SK-N-SH (cell line): ENCODE measurements at regions not wholly inside any gene's neighbourhood (a gene's known extent, or its start where the extent isn't known, plus 50 kb on each side); places are given as distances from the start of the nearest gene placed in this dataset.

Experiments used
- CTCF ChIA-PET: fragments of 300-600, 350-600 bp; formaldehyde crosslinking; extraction: SDS; loops from one replicate; lab custom pipeline; 2021; lab: Yijun Ruan, JAX
- POLR2A ChIA-PET: fragments of 350-600 bp; sonication (Branson Sonifier 250); formaldehyde crosslinking; extraction: SDS; loops from one replicate; lab custom pipeline; 2020; ENCODE audit warnings: antibody characterized with exemption, inconsistent platforms; lab: Yijun Ruan, JAX
- DNase-seq: peaks from one replicate; pipeline ENCODE4 v3.0.0; 2012
- H2AFZ ChIP-seq: fragments of 200-600 bp; sonication (generic); 2 replicates; pipeline ENCODE4 v1.8.1; 2016; ENCODE audit warnings: antibody characterized with exemption, mild to moderate bottlenecking, low read depth
- H3F3A ChIP-seq: fragments of 200-600 bp; sonication (generic); replicated peaks from 2 replicates; pipeline ENCODE3; 2016; ENCODE audit warnings: antibody characterized with exemption, mild to moderate bottlenecking; ENCODE audit not compliant: insufficient read depth
- H3K27ac ChIP-seq, 2 experiments: fragments of 200-500 bp in 1 of 2; fragments of 200-600 bp in 1 of 2; sonication (Bioruptor generic) in 1 of 2; sonication (generic), shearing (Covaris generic) in 1 of 2; 2 replicates each; pipeline versions ENCODE4 v1.5.1 to v1.6.1; 2014 to 2016; ENCODE audit warnings: low read depth in 2 of 2, inconsistent platforms in 1 of 2, low read length in 1 of 2, mild to moderate bottlenecking in 1 of 2, mixed read lengths in 1 of 2
- H3K27me3 ChIP-seq: fragments of 200-600 bp; sonication (generic), shearing (Covaris generic); 2 replicates; pipeline ENCODE4 v1.6.1; 2016; ENCODE audit warnings: mixed run types; ENCODE audit not compliant: insufficient read depth
- H3K36me3 ChIP-seq, 2 experiments: fragments of 200-500 bp in 1 of 2; fragments of 200-600 bp in 1 of 2; sonication (Bioruptor generic) in 1 of 2; sonication (generic) in 1 of 2; replicated peaks in 1 of 2; 2 replicates each; pipeline versions ENCODE3 to v1.5.1; 2014 to 2016; ENCODE audit warnings: low read length in 1 of 2, mild to moderate bottlenecking in 1 of 2; ENCODE audit not compliant: insufficient read depth in 2 of 2, control insufficient read depth in 1 of 2
- H3K4me1 ChIP-seq, 2 experiments: fragments of 200-500 bp in 1 of 2; fragments of 200-600 bp in 1 of 2; sonication (Bioruptor generic) in 1 of 2; sonication (generic), shearing (Covaris generic) in 1 of 2; 2 replicates each; pipeline versions ENCODE4 v1.5.1 to v1.6.1; 2014 to 2016; ENCODE audit warnings: low read depth in 1 of 2, low read length in 1 of 2, mixed run types in 1 of 2; ENCODE audit not compliant: insufficient read depth in 2 of 2, control insufficient read depth in 1 of 2
- H3K4me2 ChIP-seq: fragments of 200-600 bp; sonication (generic), shearing (Covaris generic); 2 replicates; pipeline ENCODE4 v1.6.1; 2017; ENCODE audit warnings: mixed run types
- H3K4me3 ChIP-seq, 2 experiments: fragments of 200-500 bp in 1 of 2; fragments of 200-600 bp in 1 of 2; sonication (Bioruptor generic) in 1 of 2; sonication (generic), shearing (Covaris generic) in 1 of 2; 2 replicates each; pipeline versions ENCODE4 v1.5.1 to v1.8.1; 2014 to 2016; ENCODE audit warnings: low read depth in 2 of 2, inconsistent platforms in 1 of 2, low read length in 1 of 2, mild to moderate bottlenecking in 1 of 2, mixed read lengths in 1 of 2, moderate library complexity in 1 of 2
- H3K79me2 ChIP-seq: fragments of 200-600 bp; sonication (generic); 2 replicates; pipeline ENCODE4 v1.8.1; 2017; ENCODE audit warnings: mild to moderate bottlenecking; ENCODE audit not compliant: insufficient read depth
- H3K9ac ChIP-seq: fragments of 200-600 bp; sonication (generic); 2 replicates; pipeline ENCODE4 v1.6.1; 2017; ENCODE audit warnings: mixed run types
- H3K9me2 ChIP-seq: fragments of 200-600 bp; sonication (generic); 2 replicates; pipeline ENCODE4 v1.6.1; 2017; ENCODE audit warnings: mixed run types
- H3K9me3 ChIP-seq: fragments of 200-600 bp; sonication (generic); 2 replicates; pipeline ENCODE4 v1.6.1; 2017; ENCODE audit warnings: mixed run types, mild to moderate bottlenecking, moderate library complexity
- H4K20me1 ChIP-seq: fragments of 200-600 bp; sonication (generic); 2 replicates; pipeline ENCODE4 v1.6.1; 2017; ENCODE audit warnings: mild to moderate bottlenecking, mixed run types; ENCODE audit not compliant: insufficient read depth
- CTCF ChIP-seq: fragments of 200-600 bp; sonication (generic); IDR thresholded peaks from 2 replicates; pipeline ENCODE4 v1.6.1; 2017; ENCODE audit warnings: antibody characterized with exemption, mild to moderate bottlenecking, moderate library complexity
- ELF1 ChIP-seq: IDR thresholded peaks from 2 replicates; pipeline ENCODE4 v1.4.0; 2012
- FOXJ3 ChIP-seq: sonication (generic); formaldehyde crosslinking; IDR thresholded peaks from 2 replicates; pipeline ENCODE4 v1.5.1; 2020; ENCODE audit warnings: mild to moderate bottlenecking, missing genetic modification reagents
- FOXM1 ChIP-seq: IDR thresholded peaks from 2 replicates; pipeline ENCODE4 v1.4.0; 2012; ENCODE audit warnings: low read depth, mild to moderate bottlenecking
- GABPA ChIP-seq: IDR thresholded peaks from 2 replicates; pipeline ENCODE4 v1.4.0; 2012; ENCODE audit warnings: low read depth, mild to moderate bottlenecking
- GATA2 ChIP-seq: sonication (generic); formaldehyde crosslinking; IDR thresholded peaks from 2 replicates; pipeline ENCODE4 v1.5.0; 2020; ENCODE audit warnings: mild to moderate bottlenecking, missing genetic modification reagents
- IRF3 ChIP-seq: fragments of 150-350 bp; IDR thresholded peaks from 2 replicates; pipeline ENCODE4 v1.6.1; 2016; ENCODE audit warnings: mild to moderate bottlenecking, low read depth, low read length
- JUND ChIP-seq: IDR thresholded peaks from 2 replicates; pipeline ENCODE4 v1.4.0; 2012
- MAX ChIP-seq: IDR thresholded peaks from 2 replicates; pipeline ENCODE4 v1.4.0; 2012; ENCODE audit warnings: low read depth
- NRF1 ChIP-seq: IDR thresholded peaks from 2 replicates; pipeline ENCODE4 v1.6.1; 2012; ENCODE audit warnings: low read depth, mild to moderate bottlenecking, low read length
- PBX3 ChIP-seq: IDR thresholded peaks from 2 replicates; pipeline ENCODE4; 2012
- RAD21 ChIP-seq: IDR thresholded peaks from 2 replicates; pipeline ENCODE4 v1.6.1; 2012; ENCODE audit warnings: mild to moderate bottlenecking, low read length
- REST ChIP-seq: IDR thresholded peaks from 2 replicates; pipeline ENCODE4 v1.6.1; 2012; ENCODE audit warnings: mild to moderate bottlenecking, low read depth, low read length, moderate library complexity
- RFX5 ChIP-seq: IDR thresholded peaks from 2 replicates; pipeline ENCODE4 v1.6.1; 2012; ENCODE audit warnings: mild to moderate bottlenecking, improper control_type of control experiment, low read length
- RXRA ChIP-seq: IDR thresholded peaks from 2 replicates; pipeline ENCODE4 v1.4.0; 2012; ENCODE audit warnings: low read depth, mild to moderate bottlenecking, borderline replicate concordance
- TAF1 ChIP-seq: IDR thresholded peaks from 2 replicates; pipeline ENCODE4 v1.6.1; 2012; ENCODE audit warnings: low read depth, mild to moderate bottlenecking, low read length, moderate library complexity, borderline replicate concordance
- TCF12 ChIP-seq: IDR thresholded peaks from 2 replicates; pipeline ENCODE4 v1.4.0; 2012
- TEAD4 ChIP-seq: IDR thresholded peaks from 2 replicates; pipeline ENCODE4 v1.4.0; 2012; ENCODE audit warnings: mild to moderate bottlenecking, borderline replicate concordance; ENCODE audit not compliant: insufficient read depth
- USF1 ChIP-seq: IDR thresholded peaks from 2 replicates; pipeline ENCODE4 v1.4.0; 2012; ENCODE audit warnings: low read depth, borderline replicate concordance
- YY1 ChIP-seq: IDR thresholded peaks from 2 replicates; pipeline ENCODE4 v1.4.0; 2012; ENCODE audit warnings: low read depth, mild to moderate bottlenecking
- WGBS: methylation state at CpG from one replicate; pipeline ENCODE4 v1.1.6; 2017; ENCODE audit warnings: low lambda C conversion rate; 5-methylcytosine and 5-hydroxymethylcytosine counted together

GRCh38 chr2:45328264-45328870 is 282.7 kb downstream of the SRBD1 start:
- CTCF ChIA-PET, result no interaction called here
- H2AFZ ChIP-seq, result no peak overlapping the region
- H3K9me3 ChIP-seq, result no peaks in the 10 kb centered on the region
- peaks cover 0 to 19% of the 10 kb centered on the region in 2 experiments; a peak in 1 of 4 replicates for H3K4me1 ChIP-seq
- no peak for TF ChIP-seq RFX5
- no peak for TF ChIP-seq NRF1
- TF ChIP-seq ELF1, result no peak
- TF ChIP-seq RAD21, result no peak
- no peak for TF ChIP-seq TAF1
- TF ChIP-seq REST, result no peak
- TF ChIP-seq FOXM1, result no peak
- no peak for TF ChIP-seq IRF3
- TF ChIP-seq FOXJ3 (CRISPR knock-in tag), result no peak
- no peak for TF ChIP-seq GATA2
- TF ChIP-seq CTCF, result no peak
- TF ChIP-seq USF1, result no peak
- no peak for TF ChIP-seq GABPA
- TF ChIP-seq YY1, result no peak
- TF ChIP-seq MAX, result no peak
- TF ChIP-seq JUND, result no peak
- no peak for TF ChIP-seq PBX3
- no peak for TF ChIP-seq TCF12
- no peak for TF ChIP-seq TEAD4
- no peak for TF ChIP-seq RXRA
- H3K36me3 ChIP-seq, result no peaks in the 10 kb centered on the region
- WGBS, result 82% methylated on average over 3 of the region's 3 CpGs
- POLR2A ChIA-PET, result no interaction called here
- H3K4me3 ChIP-seq, result no peak overlapping the region
- H4K20me1 ChIP-seq, result no peaks in the 10 kb centered on the region
- no peaks in the 10 kb centered on the region for H3K79me2 ChIP-seq
- no peak overlapping the region for H3K4me2 ChIP-seq
- DNase-seq, result no peak
- no peak overlapping the region for H3K27ac ChIP-seq
- no peaks in the 10 kb centered on the region for H3K27me3 ChIP-seq
- H3F3A ChIP-seq, result no peaks in the 10 kb centered on the region
- no peaks in the 10 kb centered on the region for H3K9me2 ChIP-seq
- no peak overlapping the region for H3K9ac ChIP-seq
